Neutrophil (primary cell): ENCODE measurements at regions not wholly inside any gene's neighbourhood (a gene's known extent, or its start where the extent isn't known, plus 50 kb on each side); places are given as distances from the start of the nearest gene placed in this dataset.

Experiments used
- H3K27ac ChIP-seq: fragments of 200-600 bp; sonication (generic); 2 replicates; pipeline ENCODE4 v1.5.1; 2016; ENCODE audit warnings: mild to moderate bottlenecking, moderate library complexity
- H3K27me3 ChIP-seq: fragments of 200-600 bp; sonication (generic); 2 replicates; pipeline ENCODE4 v1.6.0; 2016; ENCODE audit warnings: mild to moderate bottlenecking
- H3K36me3 ChIP-seq: fragments of 200-600 bp; sonication (generic); 2 replicates; pipeline ENCODE4 v1.5.1; 2017
- H3K4me1 ChIP-seq, 2 experiments: fragments of 200-600 bp in 1 of 2; sonication (generic) in 1 of 2; 1 replicate in 1 of 2; 2 replicates in 1 of 2; pipeline versions ENCODE4 v1.5.1 to v1.6.1; 2013 to 2016; ENCODE audit warnings: low read depth in 1 of 2, low read length in 1 of 2, mild to moderate bottlenecking in 1 of 2, moderate library complexity in 1 of 2; ENCODE audit not compliant: control insufficient read depth in 1 of 2, insufficient read depth in 1 of 2
- H3K4me3 ChIP-seq, 2 experiments: fragments of 200-600 bp in 1 of 2; sonication (generic) in 1 of 2; 1 replicate in 1 of 2; 2 replicates in 1 of 2; pipeline ENCODE4 v1.5.1; 2013 to 2016; ENCODE audit warnings: low read depth in 1 of 2, low read length in 1 of 2, mild to moderate bottlenecking in 1 of 2, moderate library complexity in 1 of 2
- H3K9me3 ChIP-seq: fragments of 200-600 bp; sonication (generic); 2 replicates; pipeline ENCODE4 v1.5.1; 2016
- CTCF ChIP-seq: fragments of 200-600 bp; sonication (generic); IDR thresholded peaks from 2 replicates; pipeline ENCODE4 v1.5.1; 2016; ENCODE audit warnings: antibody characterized with exemption

GRCh38 chr1:87834941-87835340 is 506.3 kb downstream of the LMO4 start:
- TF ChIP-seq CTCF = no peak
- no peaks in the 10 kb centered on the region for H3K9me3 ChIP-seq
- no peak overlapping the region for H3K4me3 ChIP-seq
- no peaks in the 10 kb centered on the region for H3K36me3 ChIP-seq
- H3K27me3 ChIP-seq = no peaks in the 10 kb centered on the region
- H3K27ac ChIP-seq = no peak overlapping the region
- H3K4me1 ChIP-seq = no peaks in the 10 kb centered on the region

GRCh38 chr1:87840767-87841166 is 512.1 kb downstream of the LMO4 start:
- H3K27me3 ChIP-seq = no peaks in the 10 kb centered on the region
- no peak for TF ChIP-seq CTCF
- H3K4me3 ChIP-seq = no peak overlapping the region
- H3K9me3 ChIP-seq = no peaks in the 10 kb centered on the region
- H3K36me3 ChIP-seq = no peaks in the 10 kb centered on the region
- H3K4me1 ChIP-seq = no peaks in the 10 kb centered on the region
- no peak overlapping the region for H3K27ac ChIP-seq

- Histone ChIP-seq H3K4me3 (no peak overlapping the region), H3K36me3 (no peaks in the 10 kb centered on the region), H3K4me1 (no peaks in the 10 kb centered on the region), H3K27me3 (no peaks in the 10 kb centered on the region), H3K9me3 (no peaks in the 10 kb centered on the region), H3K27ac (no peak overlapping the region)
- TF ChIP-seq CTCF = no peak
These were observed 512.7 kb downstream of the LMO4 start for GRCh38 chr1:87841332-87841731.

- H3K36me3 ChIP-seq = no peaks in the 10 kb centered on the region
- H3K27me3 ChIP-seq = no peaks in the 10 kb centered on the region
- H3K4me3 ChIP-seq = no peak overlapping the region
- no peaks in the 10 kb centered on the region for H3K4me1 ChIP-seq
- no peaks in the 10 kb centered on the region for H3K9me3 ChIP-seq
- TF ChIP-seq CTCF = no peak
- no peak overlapping the region for H3K27ac ChIP-seq
These were observed 513.5 kb downstream of the LMO4 start for GRCh38 chr1:87842156-87842555.

DNA sequence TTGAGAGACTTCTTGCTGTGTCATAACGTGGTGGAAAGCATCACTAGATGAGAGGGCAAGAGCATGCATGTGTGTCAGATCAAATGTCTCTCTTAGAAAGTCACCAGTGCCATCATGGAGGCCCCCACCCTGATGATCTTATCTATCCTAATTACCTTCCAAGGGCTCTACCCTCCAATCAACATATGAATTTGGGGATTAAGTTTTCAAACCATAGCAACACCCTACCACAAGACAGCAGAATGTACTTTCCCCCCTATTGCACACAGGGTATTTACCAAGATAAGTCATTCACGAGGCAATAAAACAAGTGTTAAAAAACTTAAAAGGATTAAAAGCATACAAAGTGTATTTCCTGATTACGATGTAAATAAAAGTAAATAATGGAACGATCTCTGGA is 515.6 kb downstream of the LMO4 start:
- no peaks in the 10 kb centered on the region for H3K4me1 ChIP-seq
- H3K9me3 ChIP-seq = no peaks in the 10 kb centered on the region
- H3K4me3 ChIP-seq = no peak overlapping the region
- no peaks in the 10 kb centered on the region for H3K27me3 ChIP-seq
- no peak overlapping the region for H3K27ac ChIP-seq
- TF ChIP-seq CTCF = no peak
- no peaks in the 10 kb centered on the region for H3K36me3 ChIP-seq

GRCh38 chr1:87851490-87851889 is 522.8 kb downstream of the LMO4 start:
- Histone ChIP-seq H3K4me3 (no peak overlapping the region), H3K9me3 (no peaks in the 10 kb centered on the region), H3K27ac (no peak overlapping the region), H3K27me3 (no peaks in the 10 kb centered on the region), H3K4me1 (no peaks in the 10 kb centered on the region), H3K36me3 (no peaks in the 10 kb centered on the region)
- TF ChIP-seq CTCF = no peak
